ENCODE measurements at regions not wholly inside any gene's neighbourhood (a gene's known extent, or its start where the extent isn't known, plus 50 kb on each side); places are given as distances from the start of the nearest gene placed in this dataset.

- POLR2A ChIA-PET: no interaction called here
- H3K4me3 ChIP-seq (ENCODE audit: low read depth, low read length): no peak overlapping the region
- CTCF ChIA-PET: no interaction called here
- no peak for TF ChIP-seq CTCF (IDR thresholded peaks at IDR 0.05; ENCODE audit: insufficient read depth, low read length, missing control alignments)
- DNase-seq (ENCODE audit: low read depth, low spot score): no peak
Observed at GRCh38 chr6:66935612-66936011, 1228.6 kb upstream of the EYS start.

- ChIA-PET POLR2A (no interaction called here), CTCF (no interaction called here)
- TF ChIP-seq CTCF (IDR thresholded peaks at IDR 0.05; ENCODE audit: insufficient read depth, low read length, missing control alignments): no peak
- no peak overlapping the region for H3K4me3 ChIP-seq (ENCODE audit: low read depth, low read length)
- DNase-seq (ENCODE audit: low read depth, low spot score): no peak
Observed at GRCh38 chr6:66931787-66932186, 1224.8 kb upstream of the EYS start.

GRCh38 chr6:66930559-66931290, 1223.7 kb upstream of the EYS start:
- no peak for DNase-seq (ENCODE audit: low read depth, low spot score)
- ChIA-PET POLR2A (no interaction called here), CTCF (no interaction called here)
- H3K4me3 ChIP-seq (ENCODE audit: low read depth, low read length): no peak overlapping the region
- TF ChIP-seq CTCF (IDR thresholded peaks at IDR 0.05; ENCODE audit: insufficient read depth, low read length, missing control alignments): no peak

- no peak for DNase-seq (ENCODE audit: low read depth, low spot score)
- ChIA-PET POLR2A (no interaction called here), CTCF (no interaction called here)
- no peak for TF ChIP-seq CTCF (IDR thresholded peaks at IDR 0.05; ENCODE audit: insufficient read depth, low read length, missing control alignments)
- H3K4me3 ChIP-seq (ENCODE audit: low read depth, low read length): no peak overlapping the region
Observed at GRCh38 chr6:66926060-66926459, 1219.0 kb upstream of the EYS start.

- ChIA-PET CTCF (no interaction called here), POLR2A (no interaction called here)
- TF ChIP-seq CTCF (IDR thresholded peaks at IDR 0.05; ENCODE audit: insufficient read depth, low read length, missing control alignments): no peak
- DNase-seq (ENCODE audit: low read depth, low spot score): no peak
- no peak overlapping the region for H3K4me3 ChIP-seq (ENCODE audit: low read depth, low read length)
Observed at GRCh38 chr6:66913657-66914056, 1206.6 kb upstream of the EYS start.

- TF ChIP-seq CTCF (IDR thresholded peaks at IDR 0.05; ENCODE audit: insufficient read depth, low read length, missing control alignments): no peak
- H3K4me3 ChIP-seq (ENCODE audit: low read depth, low read length): no peak overlapping the region
- no peak for DNase-seq (ENCODE audit: low read depth, low spot score)
- ChIA-PET CTCF (no interaction called here), POLR2A (no interaction called here)
Observed at GRCh38 chr6:66902457-66902856, 1195.4 kb upstream of the EYS start.

Measured in AG04449 (cell line).